Neuron (in vitro differentiated cells): ENCODE measurements at regions not wholly inside any gene's neighbourhood (a gene's known extent, or its start where the extent isn't known, plus 50 kb on each side); places are given as distances from the start of the nearest gene placed in this dataset.

Experiments used
- H2AFZ ChIP-seq: one replicate; pipeline ENCODE4 v1.6.1; 2013; ENCODE audit warnings: low read depth, mild to moderate bottlenecking, inconsistent platforms, low read length, moderate library complexity
- H3K27me3 ChIP-seq: one replicate; pipeline ENCODE4 v1.6.1; 2013; ENCODE audit warnings: low read length; ENCODE audit not compliant: insufficient read depth
- H3K36me3 ChIP-seq: one replicate; pipeline ENCODE4 v1.6.1; 2013; ENCODE audit warnings: low read length; ENCODE audit not compliant: insufficient read depth
- H3K4me1 ChIP-seq: one replicate; pipeline ENCODE4 v1.6.1; 2013; ENCODE audit warnings: low read length; ENCODE audit not compliant: insufficient read depth
- H3K4me3 ChIP-seq: 2 replicates; pipeline ENCODE4 v1.5.1; 2013; ENCODE audit warnings: mild to moderate bottlenecking, low read length, moderate library complexity
- H3K9me3 ChIP-seq: one replicate; pipeline ENCODE4 v1.6.1; 2013; ENCODE audit warnings: low read length

DNA sequence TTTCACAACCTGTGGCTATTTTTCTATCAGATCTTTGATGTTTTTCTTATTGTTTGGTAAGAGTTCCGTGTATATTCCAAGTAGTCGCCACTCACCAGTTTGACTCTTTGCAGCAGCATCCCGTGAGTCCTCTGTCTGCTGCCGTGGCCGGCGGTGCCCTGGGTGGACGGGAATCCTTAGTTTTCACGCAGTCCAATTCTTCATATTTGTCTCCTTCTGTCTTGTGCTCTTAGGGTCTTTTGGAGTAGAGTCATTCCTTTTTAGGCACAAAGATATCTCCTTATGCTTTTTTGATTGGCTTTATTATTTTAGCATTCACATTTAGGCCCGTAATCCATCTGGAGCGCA is 94.9 kb upstream of the MSX1 start:
- H3K9me3 ChIP-seq: no peaks in the 10 kb centered on the region
- H3K4me3 ChIP-seq: no peak overlapping the region
- no peaks in the 10 kb centered on the region for H3K27me3 ChIP-seq
- no peak overlapping the region for H2AFZ ChIP-seq
- H3K36me3 ChIP-seq: no peaks in the 10 kb centered on the region
- H3K4me1 ChIP-seq: peaks cover 25% of the 10 kb centered on the region

DNA sequence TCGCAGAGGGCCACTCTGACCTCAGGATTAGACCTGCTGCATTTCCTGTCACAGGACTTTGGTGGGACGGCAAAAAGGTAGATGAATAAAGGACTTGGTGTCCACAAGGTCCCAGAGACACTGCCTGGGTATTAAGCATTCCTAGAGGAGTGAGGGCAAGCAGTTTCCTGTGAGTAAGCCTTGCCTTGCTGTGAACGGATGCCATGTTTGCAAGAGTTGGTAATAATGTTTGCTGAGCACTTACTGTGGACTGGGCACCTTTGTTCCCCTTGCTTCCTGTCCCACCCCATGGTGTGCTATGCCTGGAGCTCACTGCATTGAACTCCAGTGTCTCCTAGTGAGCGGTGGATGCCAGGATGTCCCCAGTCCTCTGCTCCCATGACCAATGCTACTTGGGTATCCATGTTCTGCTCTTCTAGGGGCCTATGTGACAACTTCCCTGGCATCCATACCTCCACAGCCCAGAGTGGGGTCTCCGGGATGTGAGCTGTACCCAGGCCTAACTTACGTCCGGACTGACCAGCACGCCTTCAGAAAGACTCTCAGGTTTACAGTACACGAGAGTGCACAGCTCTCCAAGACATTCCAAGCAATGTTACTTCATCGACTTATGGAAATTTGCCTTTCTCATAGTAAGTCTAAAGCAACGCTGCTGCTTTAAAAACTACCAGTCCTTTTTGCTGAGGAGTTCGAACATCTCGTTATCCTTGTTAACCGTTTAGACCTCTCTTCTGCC is 95.5 kb upstream of the MSX1 start:
- Histone ChIP-seq H3K4me3 (no peak overlapping the region), H3K4me1 (peaks cover 30% of the 10 kb centered on the region), H3K36me3 (no peaks in the 10 kb centered on the region), H3K9me3 (no peaks in the 10 kb centered on the region), H2AFZ (no peak overlapping the region), H3K27me3 (no peaks in the 10 kb centered on the region)

DNA sequence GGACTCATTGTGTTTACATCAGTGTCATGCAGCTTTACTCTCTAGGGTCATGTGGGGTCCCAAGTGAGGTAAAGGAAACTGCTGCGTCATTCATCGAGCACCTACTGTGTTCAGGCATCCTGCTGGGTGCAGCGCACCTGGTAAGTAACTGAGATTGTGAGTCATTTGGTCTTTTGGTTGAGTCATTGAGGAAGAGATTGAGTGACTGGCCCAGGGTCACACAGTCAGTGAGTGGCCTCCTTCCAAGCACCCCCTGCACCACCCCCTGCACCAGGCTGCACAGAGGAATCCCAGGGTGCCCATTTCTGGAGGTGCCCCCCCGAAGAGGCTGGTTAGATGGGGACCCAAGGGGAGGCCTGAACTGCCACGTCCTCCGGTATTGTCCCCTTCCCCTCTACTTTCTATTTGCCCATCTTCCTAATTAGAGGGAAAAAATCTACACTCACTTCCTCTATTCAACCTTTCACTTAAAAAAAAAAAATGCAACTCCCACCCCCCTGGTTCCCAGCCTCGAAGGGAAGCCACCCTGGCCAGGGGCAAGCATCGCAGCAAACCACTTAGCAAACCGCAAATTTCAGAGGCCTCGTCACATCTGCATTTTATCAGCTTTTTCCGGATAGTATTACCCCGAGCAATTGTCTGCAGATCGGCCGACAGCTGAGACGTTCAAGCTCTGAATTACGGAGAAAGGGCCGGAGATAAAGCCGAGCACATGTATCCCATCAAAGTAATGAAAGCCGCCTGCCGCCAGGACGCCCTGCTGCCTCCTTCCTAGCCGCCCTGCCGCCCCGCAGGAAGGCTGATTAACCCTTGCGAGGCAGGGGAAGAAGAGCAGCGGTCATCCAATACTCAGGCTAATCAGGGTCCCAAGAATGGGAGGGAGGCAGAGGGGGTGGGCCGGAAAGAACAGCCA is 96.3 kb upstream of the MSX1 start:
- Histone ChIP-seq H3K36me3 (no peaks in the 10 kb centered on the region), H2AFZ (no peak overlapping the region), H3K4me1 (peaks cover 39% of the 10 kb centered on the region), H3K27me3 (no peaks in the 10 kb centered on the region), H3K4me3 (no peak overlapping the region), H3K9me3 (no peaks in the 10 kb centered on the region)

DNA sequence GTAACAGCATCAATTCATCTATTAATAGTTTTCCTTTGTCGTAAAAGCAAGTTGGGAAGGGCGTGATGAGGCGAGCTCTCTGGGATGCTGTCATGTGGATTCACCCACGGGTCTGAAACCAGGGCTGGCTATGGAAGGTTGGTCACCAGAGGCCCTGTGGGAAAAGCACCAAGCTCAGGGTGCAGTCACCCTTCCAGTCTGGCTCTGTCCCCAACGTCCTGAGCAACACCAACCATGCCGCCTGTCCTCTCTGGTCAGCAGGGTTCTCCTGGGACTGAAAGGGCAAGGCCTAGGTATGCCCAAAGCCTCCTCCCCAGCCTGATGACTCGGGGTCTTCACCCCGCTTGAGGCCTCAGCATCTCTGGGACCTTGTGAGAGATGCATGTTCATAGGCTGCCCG is 97.2 kb upstream of the MSX1 start:
- H3K36me3 ChIP-seq: no peaks in the 10 kb centered on the region
- no peak overlapping the region for H2AFZ ChIP-seq
- H3K9me3 ChIP-seq: no peaks in the 10 kb centered on the region
- peaks cover 40% of the 10 kb centered on the region for H3K4me1 ChIP-seq
- H3K4me3 ChIP-seq: no peak overlapping the region
- H3K27me3 ChIP-seq: no peaks in the 10 kb centered on the region

DNA sequence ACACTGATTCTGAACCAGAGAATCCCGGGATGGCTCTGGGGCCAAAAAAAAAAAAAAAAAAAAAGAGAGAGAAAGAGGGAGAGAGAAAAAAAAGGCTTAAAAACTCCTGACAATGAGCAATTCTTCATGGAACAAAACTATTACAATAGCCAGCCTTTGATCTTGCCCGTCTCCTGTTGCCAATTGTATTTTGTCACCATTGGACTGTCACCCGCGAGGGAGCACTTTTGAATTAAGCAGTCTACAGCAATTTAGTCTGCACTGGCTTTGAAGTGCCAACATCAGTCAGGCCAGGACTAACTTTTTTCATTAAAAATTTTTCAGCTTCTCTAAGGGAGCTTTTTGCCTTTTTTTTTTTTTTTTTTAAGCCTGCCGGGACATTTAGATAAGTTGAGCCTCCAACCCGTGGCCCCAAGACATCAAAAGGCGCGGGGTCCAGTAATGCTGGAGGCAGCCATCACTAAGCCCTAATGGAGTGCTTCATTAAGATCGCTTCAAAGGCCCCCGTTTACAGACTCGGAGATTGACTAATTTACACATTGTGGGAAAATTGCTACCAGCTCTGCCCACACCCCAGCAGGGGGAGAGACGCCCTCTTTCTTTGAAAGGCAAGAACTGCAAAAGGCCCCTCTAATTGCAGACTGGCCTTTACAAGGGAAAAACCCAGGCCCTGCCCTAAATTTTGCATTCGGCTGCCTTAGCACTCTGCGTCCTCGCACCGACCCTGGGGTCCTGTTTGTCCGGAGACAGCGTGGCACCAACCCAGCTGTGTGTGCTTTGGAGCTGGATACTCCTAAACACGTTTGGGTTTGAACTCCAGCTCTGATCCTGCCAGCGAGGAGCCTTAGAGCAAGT is 98.1 kb upstream of the MSX1 start:
- H3K9me3 ChIP-seq: no peaks in the 10 kb centered on the region
- H2AFZ ChIP-seq: no peak overlapping the region
- no peak overlapping the region for H3K4me3 ChIP-seq
- H3K36me3 ChIP-seq: no peaks in the 10 kb centered on the region
- H3K4me1 ChIP-seq: peaks cover 40% of the 10 kb centered on the region
- H3K27me3 ChIP-seq: no peaks in the 10 kb centered on the region

DNA sequence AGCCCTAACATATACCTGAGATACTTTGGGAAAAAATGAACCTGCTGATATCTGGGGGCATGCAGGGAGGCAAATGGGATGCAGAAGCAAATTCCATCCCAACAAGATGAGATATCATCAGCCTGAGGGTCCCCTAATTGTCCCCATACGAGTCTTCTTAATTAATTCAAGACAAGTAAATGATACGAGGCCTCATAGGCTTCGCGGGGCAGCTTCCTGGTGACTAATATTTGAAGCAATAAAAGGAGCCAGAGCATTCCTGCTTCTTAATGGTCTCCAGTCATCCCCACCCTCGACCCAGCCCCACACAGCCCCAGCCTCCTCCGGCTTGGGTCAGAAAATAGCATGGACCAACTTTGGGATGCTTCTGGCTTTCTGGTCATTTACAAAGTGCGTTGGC is 99.6 kb upstream of the MSX1 start:
- no peak overlapping the region for H2AFZ ChIP-seq
- no peak overlapping the region for H3K4me3 ChIP-seq
- H3K36me3 ChIP-seq: no peaks in the 10 kb centered on the region
- no peaks in the 10 kb centered on the region for H3K9me3 ChIP-seq
- H3K27me3 ChIP-seq: no peaks in the 10 kb centered on the region
- peaks cover 40% of the 10 kb centered on the region for H3K4me1 ChIP-seq

DNA sequence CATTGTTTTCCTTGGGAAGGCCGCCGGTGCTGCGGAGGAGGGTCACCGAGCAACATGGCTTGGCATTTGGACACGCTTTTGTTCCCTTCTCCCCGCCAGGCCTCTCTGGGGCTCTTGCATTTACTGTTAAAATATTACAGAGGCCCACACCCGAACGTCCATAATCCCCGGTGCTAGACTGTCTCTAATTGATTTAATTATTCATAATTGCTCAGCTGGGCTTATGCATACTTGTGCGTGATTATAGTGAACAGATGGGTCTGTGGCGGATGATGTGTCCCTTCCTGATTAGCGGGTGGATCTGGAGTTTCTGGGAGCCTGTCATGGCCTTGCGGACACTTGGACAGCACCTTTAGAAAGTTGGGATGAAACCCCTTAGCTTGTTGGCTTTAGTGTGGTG is 100.2 kb upstream of the MSX1 start:
- H3K4me1 ChIP-seq: peaks cover 40% of the 10 kb centered on the region
- no peaks in the 10 kb centered on the region for H3K27me3 ChIP-seq
- H3K36me3 ChIP-seq: no peaks in the 10 kb centered on the region
- H2AFZ ChIP-seq: no peak overlapping the region
- no peaks in the 10 kb centered on the region for H3K9me3 ChIP-seq
- no peak overlapping the region for H3K4me3 ChIP-seq

DNA sequence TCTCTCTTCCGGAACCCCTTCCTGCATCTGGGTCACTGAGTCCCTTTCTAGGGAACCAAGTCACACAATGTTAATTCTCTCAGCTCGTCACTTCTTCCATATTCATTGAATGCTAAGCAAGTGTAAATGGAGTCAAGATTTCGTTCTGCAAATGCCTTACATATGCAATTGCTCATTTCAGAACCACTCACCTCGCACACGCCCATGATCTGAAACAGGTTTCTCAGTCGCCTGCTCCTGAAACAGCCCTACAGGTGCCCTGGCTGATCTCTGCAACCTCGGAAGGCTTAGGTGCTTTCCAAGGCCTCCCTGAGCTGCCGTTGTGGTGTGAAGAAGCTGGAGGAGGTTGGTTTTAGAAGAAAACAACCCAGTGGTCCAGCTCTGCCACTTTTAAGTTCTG is 100.8 kb upstream of the MSX1 start:
- no peaks in the 10 kb centered on the region for H3K9me3 ChIP-seq
- H3K4me3 ChIP-seq: no peak overlapping the region
- no peaks in the 10 kb centered on the region for H3K27me3 ChIP-seq
- H3K36me3 ChIP-seq: no peaks in the 10 kb centered on the region
- H2AFZ ChIP-seq: no peak overlapping the region
- peaks cover 40% of the 10 kb centered on the region for H3K4me1 ChIP-seq

DNA sequence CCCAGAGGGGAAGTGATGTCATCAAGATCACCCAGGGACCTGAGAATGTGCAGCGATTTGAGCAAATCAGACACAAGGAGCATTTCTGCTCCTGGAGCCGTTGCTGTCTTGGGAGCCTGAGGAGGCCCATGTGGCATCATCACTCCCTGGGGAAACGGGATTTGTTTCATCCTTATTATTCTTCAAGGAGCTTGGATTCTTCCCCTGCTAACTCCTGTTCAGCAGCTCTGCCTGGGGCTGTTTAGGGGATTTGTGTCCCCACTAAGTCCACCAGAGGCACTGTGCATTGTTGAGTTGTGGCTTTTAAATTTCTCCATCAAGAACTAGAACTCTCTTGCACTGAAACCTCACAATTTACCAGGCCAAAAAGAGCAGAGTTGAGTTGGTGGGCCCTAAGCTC is 104.2 kb upstream of the MSX1 start:
- Histone ChIP-seq H3K9me3 (no peaks in the 10 kb centered on the region), H2AFZ (no peak overlapping the region), H3K4me1 (peaks cover 23% of the 10 kb centered on the region), H3K27me3 (no peaks in the 10 kb centered on the region), H3K36me3 (no peaks in the 10 kb centered on the region), H3K4me3 (no peak overlapping the region)

DNA sequence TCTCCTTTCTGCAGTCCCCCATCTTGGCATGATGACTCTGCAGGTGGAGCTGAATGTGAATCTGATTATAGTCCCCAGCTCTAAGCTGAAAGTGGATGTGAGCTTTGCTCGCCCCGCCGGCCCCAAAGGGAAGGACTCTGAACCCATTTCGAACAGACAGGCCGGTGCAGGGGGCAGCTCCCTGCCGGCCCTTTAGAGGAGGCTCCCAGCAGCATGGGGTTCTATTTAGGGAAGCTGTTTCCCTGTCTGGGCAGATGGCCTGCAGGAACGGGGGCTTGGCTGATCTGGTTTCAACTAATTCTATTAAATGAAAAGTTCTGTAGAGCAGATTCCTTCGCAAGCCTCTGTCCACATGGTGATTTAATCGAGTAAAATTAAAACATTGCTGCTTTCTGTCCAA is 104.8 kb upstream of the MSX1 start:
- peaks cover 16% of the 10 kb centered on the region for H3K4me1 ChIP-seq
- no peaks in the 10 kb centered on the region for H3K27me3 ChIP-seq
- H3K36me3 ChIP-seq: no peaks in the 10 kb centered on the region
- H3K4me3 ChIP-seq: no peak overlapping the region
- H3K9me3 ChIP-seq: no peaks in the 10 kb centered on the region
- H2AFZ ChIP-seq: no peak overlapping the region

DNA sequence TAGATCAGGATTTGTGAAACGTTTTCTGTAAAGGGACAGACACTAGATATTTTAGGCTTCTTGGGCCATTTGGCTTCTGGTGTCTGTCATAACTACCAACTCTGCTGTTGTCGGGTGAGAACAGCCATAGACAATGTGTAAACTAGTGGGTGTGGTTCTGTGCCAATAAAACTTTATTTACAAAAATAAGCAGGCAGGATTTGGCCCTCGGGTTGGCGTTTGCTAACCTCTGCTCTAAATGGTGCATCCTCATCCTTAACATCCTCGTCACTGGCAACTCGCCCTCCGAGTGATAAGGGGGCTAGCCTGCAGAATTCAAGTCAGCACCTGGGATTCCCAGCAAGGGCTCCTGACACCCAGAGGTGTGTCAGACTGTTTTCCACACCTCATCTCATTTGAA is 105.8 kb upstream of the MSX1 start:
- Histone ChIP-seq H3K27me3 (no peaks in the 10 kb centered on the region), H3K4me3 (no peak overlapping the region), H3K4me1 (peaks cover 6% of the 10 kb centered on the region), H2AFZ (no peak overlapping the region), H3K36me3 (no peaks in the 10 kb centered on the region), H3K9me3 (no peaks in the 10 kb centered on the region)

DNA sequence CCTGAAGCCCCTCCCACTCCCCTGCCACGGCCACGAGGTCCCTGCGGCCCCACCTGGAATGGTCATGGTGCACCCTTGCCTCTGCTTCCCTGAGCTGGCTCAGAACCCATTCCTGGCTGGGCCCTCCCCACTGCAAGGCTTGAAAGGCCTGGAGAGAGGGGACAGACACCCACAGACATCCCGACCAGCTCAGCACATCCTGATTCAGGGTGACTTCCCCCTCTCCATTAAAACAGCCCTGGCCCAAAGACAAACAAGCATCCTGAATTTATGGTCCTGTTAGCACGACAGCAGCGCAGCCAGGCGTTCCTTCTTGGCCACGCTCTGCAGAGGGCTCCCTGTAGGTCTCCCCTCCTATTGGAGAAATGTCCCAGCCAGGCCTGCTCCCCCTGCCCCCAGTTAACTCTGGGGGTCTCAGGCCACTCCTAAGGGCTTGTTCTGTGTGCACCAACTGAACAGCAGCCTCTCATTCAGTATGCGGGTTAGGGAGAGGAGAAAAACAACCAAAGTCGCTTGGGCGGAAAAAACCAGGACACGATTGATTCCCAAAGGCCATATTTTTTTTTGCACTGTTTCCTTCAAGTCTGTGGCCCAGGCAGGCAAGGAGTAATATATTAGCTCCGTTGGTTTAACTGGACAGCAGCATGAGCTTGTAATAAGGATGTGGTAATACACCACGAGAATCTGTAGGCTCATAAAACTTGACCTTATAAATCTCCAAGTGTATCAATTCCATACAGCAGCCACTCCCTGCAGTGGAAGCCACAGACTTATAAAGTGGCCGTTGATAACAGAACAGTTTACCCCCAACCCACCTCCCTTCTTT is 106.7 kb upstream of the MSX1 start:
- Histone ChIP-seq H3K27me3 (no peaks in the 10 kb centered on the region), H3K4me3 (no peak overlapping the region), H3K4me1 (no peaks in the 10 kb centered on the region), H3K36me3 (no peaks in the 10 kb centered on the region), H2AFZ (no peak overlapping the region), H3K9me3 (no peaks in the 10 kb centered on the region)
